H9 (cell line): ENCODE measurements at regions not wholly inside any gene's neighbourhood (a gene's known extent, or its start where the extent isn't known, plus 50 kb on each side); places are given as distances from the start of the nearest gene placed in this dataset.

Experiments used
- DNase-seq: peaks from one replicate; pipeline ENCODE4 v3.0.0-alpha.2; 2017
- H2AFZ ChIP-seq: one replicate; pipeline ENCODE4 v1.6.1; 2013; ENCODE audit warnings: mild to moderate bottlenecking, low read length, control low read depth, moderate library complexity
- H2AK5ac ChIP-seq: 2 replicates; pipeline ENCODE4 v1.6.1; 2013; ENCODE audit warnings: low read length, control low read depth, mixed read lengths; ENCODE audit not compliant: insufficient read length
- H2BK120ac ChIP-seq: one replicate; pipeline ENCODE4 v1.6.1; 2013; ENCODE audit warnings: low read depth, mild to moderate bottlenecking, low read length, control low read depth, inconsistent platforms; ENCODE audit not compliant: poor library complexity, severe bottlenecking
- H2BK12ac ChIP-seq: 2 replicates; pipeline ENCODE4 v1.6.1; 2013; ENCODE audit warnings: low read length, control low read depth, mixed read lengths, low read depth; ENCODE audit not compliant: insufficient read length
- H2BK15ac ChIP-seq: 2 replicates; pipeline ENCODE4 v1.6.1; 2013; ENCODE audit warnings: low read depth, low read length, control low read depth
- H2BK20ac ChIP-seq: one replicate; pipeline ENCODE4 v1.6.1; 2013; ENCODE audit warnings: low read depth, mild to moderate bottlenecking, low read length, control low read depth, inconsistent platforms; ENCODE audit not compliant: poor library complexity, severe bottlenecking
- H2BK5ac ChIP-seq: 2 replicates; pipeline ENCODE4 v1.6.1; 2013; ENCODE audit warnings: low read length, control low read depth, mixed read lengths; ENCODE audit not compliant: insufficient read length
- H3K14ac ChIP-seq: 2 replicates; pipeline ENCODE4 v1.6.1; 2013; ENCODE audit warnings: low read length, control low read depth; ENCODE audit not compliant: insufficient read depth
- H3K18ac ChIP-seq: 2 replicates; pipeline ENCODE4 v1.6.1; 2013; ENCODE audit warnings: low read depth, mild to moderate bottlenecking, mixed read lengths, low read length, control low read depth; ENCODE audit not compliant: insufficient read length
- H3K23ac ChIP-seq: 2 replicates; pipeline ENCODE4 v1.6.1; 2013; ENCODE audit warnings: low read length, control low read depth, mixed read lengths, low read depth; ENCODE audit not compliant: insufficient read length
- H3K23me2 ChIP-seq: 2 replicates; pipeline ENCODE4 v1.6.1; 2013; ENCODE audit warnings: low read depth, mild to moderate bottlenecking, mixed read lengths, low read length, control low read depth; ENCODE audit not compliant: insufficient read length, poor library complexity, severe bottlenecking
- H3K27ac ChIP-seq: 2 replicates; pipeline ENCODE4 v1.5.1; 2013; ENCODE audit warnings: low read length, control low read depth, mixed read lengths, low read depth; ENCODE audit not compliant: insufficient read length
- H3K27me3 ChIP-seq: 2 replicates; pipeline ENCODE4 v1.6.1; 2013; ENCODE audit warnings: low read length, control low read depth, inconsistent platforms; ENCODE audit not compliant: insufficient read depth
- H3K4ac ChIP-seq: 2 replicates; pipeline ENCODE4 v1.6.1; 2013; ENCODE audit warnings: low read depth, mild to moderate bottlenecking, control low read depth, inconsistent platforms, low read length, moderate library complexity
- H3K4me1 ChIP-seq: 2 replicates; pipeline ENCODE4 v1.6.1; 2013; ENCODE audit warnings: low read length, control low read depth, inconsistent platforms; ENCODE audit not compliant: insufficient read depth
- H3K4me2 ChIP-seq: 2 replicates; pipeline ENCODE4 v1.6.1; 2013; ENCODE audit warnings: low read length, control low read depth, mixed read lengths; ENCODE audit not compliant: insufficient read length, insufficient read depth
- H3K56ac ChIP-seq: 2 replicates; pipeline ENCODE4 v1.6.1; 2013; ENCODE audit warnings: low read depth, mild to moderate bottlenecking, mixed read lengths, low read length, control low read depth; ENCODE audit not compliant: insufficient read length
- H3K79me1 ChIP-seq: 2 replicates; pipeline ENCODE4 v1.6.1; 2013; ENCODE audit warnings: low read depth, mild to moderate bottlenecking, moderate library complexity, low read length, control low read depth, inconsistent platforms; ENCODE audit not compliant: insufficient read depth, poor library complexity, severe bottlenecking
- H3K79me2 ChIP-seq: 2 replicates; pipeline ENCODE4 v1.6.1; 2013; ENCODE audit warnings: low read length, control low read depth, inconsistent platforms; ENCODE audit not compliant: insufficient read depth
- H3K9ac ChIP-seq: 2 replicates; pipeline ENCODE4 v1.6.1; 2013; ENCODE audit warnings: low read length, control low read depth, mixed read lengths; ENCODE audit not compliant: insufficient read length; ENCODE audit errors: extremely low read depth
- H3K9me3 ChIP-seq: one replicate; pipeline ENCODE4 v1.6.1; 2013; ENCODE audit warnings: low read depth, low read length, inconsistent platforms; ENCODE audit not compliant: control insufficient read depth
- H3T11ph ChIP-seq: one replicate; pipeline ENCODE4 v1.6.1; 2013; ENCODE audit warnings: mild to moderate bottlenecking, low read length, control low read depth, inconsistent platforms
- H4K20me1 ChIP-seq: one replicate; pipeline ENCODE4 v1.6.1; 2013; ENCODE audit not compliant: control insufficient read depth, insufficient read length, insufficient read depth
- H4K5ac ChIP-seq: 2 replicates; pipeline ENCODE4 v1.6.1; 2013; ENCODE audit warnings: low read depth, mild to moderate bottlenecking, mixed read lengths, low read length, control low read depth; ENCODE audit not compliant: insufficient read length
- H4K8ac ChIP-seq: replicated peaks from 2 replicates; pipeline ENCODE4 v1.6.1; 2013; ENCODE audit warnings: low read length, control low read depth, mixed read lengths, low read depth; ENCODE audit not compliant: insufficient read length
- H4K91ac ChIP-seq: 2 replicates; pipeline ENCODE4 v1.6.1; 2013; ENCODE audit warnings: low read depth, mild to moderate bottlenecking, moderate library complexity, mixed read lengths, low read length, control low read depth; ENCODE audit not compliant: insufficient read length
- H3K27ac Mint-ChIP-seq, 3 experiments: 2 replicates in 2 of 3; 3 replicates in 1 of 3; pipeline ENCODE4 v1.8.0; 2020 to 2021; ENCODE audit warnings: mixed read lengths in 3 of 3, mild to moderate bottlenecking in 1 of 3, moderate library complexity in 1 of 3
- H3K27me3 Mint-ChIP-seq: 2 replicates; pipeline ENCODE4 v1.8.0; 2021; ENCODE audit warnings: low read depth, mild to moderate bottlenecking, moderate library complexity, mixed read lengths
- H3K36me3 Mint-ChIP-seq, 3 experiments: 2 replicates in 2 of 3; 3 replicates in 1 of 3; pipeline ENCODE4 v1.8.0; 2020 to 2021; ENCODE audit warnings: low read depth in 3 of 3, mixed read lengths in 3 of 3; ENCODE audit not compliant: insufficient read depth in 1 of 3
- H3K4me1 Mint-ChIP-seq, 2 experiments: 2 replicates each; pipeline ENCODE4 v1.8.0; 2020; ENCODE audit warnings: mixed read lengths in 2 of 2
- H3K4me3 Mint-ChIP-seq, 2 experiments: 2 replicates in 1 of 2; 3 replicates in 1 of 2; pipeline ENCODE4 v1.8.0; 2020 to 2021; ENCODE audit warnings: mild to moderate bottlenecking in 2 of 2, mixed read lengths in 2 of 2, moderate library complexity in 1 of 2
- H3K9me3 Mint-ChIP-seq, 2 experiments: 2 replicates in 1 of 2; 3 replicates in 1 of 2; pipeline ENCODE4 v1.8.0; 2020; ENCODE audit warnings: mild to moderate bottlenecking in 2 of 2, mixed read lengths in 2 of 2, moderate library complexity in 1 of 2
- CTCF ChIP-seq: fragments of 200-600 bp; sonication (generic); conservative IDR thresholded peaks from 3 replicates; pipeline ENCODE4 v1.8.0; 2021; ENCODE audit warnings: antibody characterized with exemption, mild to moderate bottlenecking
- WGBS: extraction: QIAGEN DNeasy Blood & Tissue Kit; methylation state at CpG from one replicate; pipeline ENCODE4 v1.1.7; 2013; ENCODE audit warnings: missing lambda C conversion rate, low lambda C conversion rate, mixed read lengths; ENCODE audit not compliant: insufficient read length; ENCODE audit errors: extremely low coverage; 5-methylcytosine and 5-hydroxymethylcytosine counted together

DNA sequence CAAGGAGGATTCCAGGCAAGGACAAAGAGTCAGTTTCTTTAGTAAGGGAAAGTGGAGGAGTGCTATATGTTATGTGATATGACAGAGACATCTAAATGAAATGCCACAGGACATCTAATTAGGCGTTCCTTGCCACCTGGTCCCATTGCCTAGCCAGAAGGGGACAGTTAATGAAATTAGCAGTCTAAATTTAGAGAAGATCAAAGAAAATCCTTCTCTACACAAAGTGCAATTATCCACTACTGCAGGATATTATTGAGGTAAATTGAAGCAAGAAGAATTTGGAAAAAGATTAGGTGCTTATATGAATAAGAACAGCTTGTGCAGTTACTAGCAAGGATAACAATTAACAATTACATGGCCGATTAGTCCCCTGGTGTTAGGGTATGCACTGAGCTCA, 495.3 kb upstream of the NMUR2 start:
- no peak overlapping the region for H3K18ac ChIP-seq
- no peaks in the 10 kb centered on the region for H4K20me1 ChIP-seq
- H3K36me3 Mint-ChIP-seq = no peaks in the 10 kb centered on the region
- no peak overlapping the region for H4K91ac ChIP-seq
- no peaks in the 10 kb centered on the region for H3K23me2 ChIP-seq
- H3T11ph ChIP-seq = no peak overlapping the region
- no peak overlapping the region for H3K56ac ChIP-seq
- no peak overlapping the region for H2BK20ac ChIP-seq
- H3K4me3 Mint-ChIP-seq = no peak overlapping the region
- peaks cover 15 to 16% of the 10 kb centered on the region in 2 experiments for H3K4me1 Mint-ChIP-seq
- H4K5ac ChIP-seq = no peak overlapping the region
- no peak overlapping the region for H2BK120ac ChIP-seq
- no peaks in the 10 kb centered on the region; the same call in 1 of the 2 replicates for H3K4me1 ChIP-seq
- no peak overlapping the region for H3K4me2 ChIP-seq
- H2BK12ac ChIP-seq = no peak overlapping the region
- no peaks in the 10 kb centered on the region for H3K27me3 Mint-ChIP-seq
- no peak overlapping the region for H3K14ac ChIP-seq
- TF ChIP-seq CTCF = no peak
- H4K8ac ChIP-seq = no peak overlapping the region
- no peaks in the 10 kb centered on the region for H3K9me3 ChIP-seq
- no peak overlapping the region for H2AFZ ChIP-seq
- no peaks in the 10 kb centered on the region for H3K27me3 ChIP-seq
- no peak overlapping the region for H2BK5ac ChIP-seq
- H3K27ac Mint-ChIP-seq = no peak overlapping the region
- no peaks in the 10 kb centered on the region for H3K79me1 ChIP-seq
- H2AK5ac ChIP-seq = no peak overlapping the region
- no CpG with 5 or more reads among the region's 2 CpGs for WGBS
- DNase-seq = no peak
- no peak overlapping the region for H3K4ac ChIP-seq
- no peak overlapping the region for H3K23ac ChIP-seq
- H3K27ac ChIP-seq = no peak overlapping the region
- H3K9me3 Mint-ChIP-seq = no peaks in the 10 kb centered on the region
- H2BK15ac ChIP-seq = no peak overlapping the region
- no peaks in the 10 kb centered on the region for H3K79me2 ChIP-seq
- no peak overlapping the region for H3K9ac ChIP-seq
